Fibroblast of pulmonary artery (primary cell): ENCODE measurements at regions not wholly inside any gene's neighbourhood (a gene's known extent, or its start where the extent isn't known, plus 50 kb on each side); places are given as distances from the start of the nearest gene placed in this dataset.
"Not testable (repeated sequence)": the region's sequence is repeated elsewhere in the genome, so short reads cannot be mapped to it uniquely, and the experiment has no call there.

Source experiments
- DNase-seq: peaks from one replicate; pipeline ENCODE4 v3.0.0-alpha.2; 2010; ENCODE audit warnings: low read depth
- H3K4me3 ChIP-seq: replicated peaks from 2 replicates; pipeline ENCODE4 v1.5.1; 2011; ENCODE audit warnings: low read depth, mild to moderate bottlenecking, control low read depth, low read length, moderate library complexity
- CTCF ChIP-seq: IDR thresholded peaks from 2 replicates; pipeline ENCODE4 v1.5.1; 2011; ENCODE audit warnings: mild to moderate bottlenecking, control low read depth, low read length, inconsistent platforms; ENCODE audit errors: missing control alignments

DNA sequence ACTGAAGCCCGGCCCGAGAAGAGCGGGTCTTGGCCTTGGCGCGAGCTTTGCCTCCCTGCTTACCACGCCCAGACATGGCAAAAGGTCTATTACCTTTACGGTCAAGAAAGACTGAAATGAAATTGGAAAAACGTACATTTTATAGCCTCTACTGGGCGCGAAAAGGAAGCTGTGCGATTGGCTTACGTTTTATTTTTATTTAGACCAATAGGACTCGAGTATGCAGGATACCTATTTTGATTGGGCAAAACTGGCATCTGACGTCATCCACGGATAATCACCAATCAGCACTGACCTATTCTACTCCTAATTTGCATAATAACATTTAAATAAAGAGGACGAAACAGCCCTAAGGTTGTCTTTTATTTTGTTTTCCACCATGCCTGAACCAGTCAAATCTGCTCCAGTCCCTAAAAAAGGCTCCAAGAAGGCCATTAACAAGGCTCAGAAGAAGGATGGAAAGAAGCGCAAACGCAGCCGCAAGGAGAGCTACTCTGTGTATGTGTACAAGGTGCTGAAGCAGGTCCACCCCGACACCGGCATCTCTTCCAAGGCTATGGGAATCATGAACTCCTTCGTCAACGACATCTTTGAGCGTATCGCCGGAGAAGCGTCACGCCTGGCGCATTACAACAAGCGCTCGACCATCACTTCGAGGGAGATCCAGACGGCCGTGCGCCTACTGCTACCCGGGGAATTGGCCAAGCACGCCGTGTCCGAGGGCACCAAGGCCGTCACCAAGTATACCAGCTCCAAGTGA is 97.4 kb downstream of the OR2B2 start:
- no peak for TF ChIP-seq CTCF
- DNase-seq = peak; percentile 98
- peak overlapping the region; percentile 54 for H3K4me3 ChIP-seq

GRCh38 chr6:27814415-27814664 is 97.9 kb downstream of the OR2B2 start:
- DNase-seq = not testable (repeated sequence)
- peak overlapping the region; percentile 54 for H3K4me3 ChIP-seq

GRCh38 chr6:27812805-27813492 is 99.2 kb downstream of the OR2B2 start:
- TF ChIP-seq CTCF = no peak
- no peak for DNase-seq
- no peak overlapping the region for H3K4me3 ChIP-seq

DNA sequence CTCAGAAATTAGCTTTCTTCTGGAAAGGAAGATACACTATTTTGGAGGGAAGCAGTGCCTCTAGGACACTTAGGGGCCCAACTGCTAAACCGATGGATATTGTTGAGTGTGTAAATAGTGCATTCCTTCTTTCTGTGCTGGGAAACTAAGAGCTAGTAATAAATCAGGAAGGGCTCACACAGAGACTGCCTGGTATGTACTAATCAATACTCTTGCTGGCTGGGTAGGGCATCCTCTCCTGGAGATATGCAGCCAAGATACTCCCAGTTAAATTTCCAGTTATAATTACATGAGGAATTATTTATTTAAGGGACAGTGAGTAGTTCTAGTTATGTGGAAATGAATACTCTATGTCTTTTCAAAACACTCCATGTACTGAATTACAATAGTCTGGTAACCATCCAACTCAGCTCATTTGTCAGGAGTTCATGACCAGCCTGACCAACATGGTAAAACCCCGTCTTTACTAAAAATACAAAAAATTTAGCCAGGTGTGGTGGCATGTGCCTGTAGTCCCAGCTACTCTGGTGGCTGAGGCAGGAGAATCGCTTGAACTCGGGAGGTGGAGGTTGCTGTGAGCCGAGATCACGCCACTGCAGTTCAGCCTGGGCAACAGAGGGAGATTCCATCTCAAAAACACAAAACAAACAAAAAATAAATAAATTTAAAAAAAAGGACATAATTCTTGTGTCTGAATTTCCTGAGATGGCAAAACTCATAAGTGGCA is 100.0 kb downstream of the OR2B2 start:
- no peak overlapping the region for H3K4me3 ChIP-seq
- TF ChIP-seq CTCF = no peak
- no peak for DNase-seq

GRCh38 chr6:27811451-27811772 is 100.8 kb downstream of the OR2B2 start:
- TF ChIP-seq CTCF = no peak
- H3K4me3 ChIP-seq = peak overlapping the region; percentile 80

GRCh38 chr6:27810768-27811450 is 101.3 kb downstream of the OR2B2 start:
- TF ChIP-seq CTCF = no peak
- peak overlapping the region; percentile 80 for H3K4me3 ChIP-seq
- DNase-seq = no peak

More at GRCh38 chr6:27811451-27811772, 100.8 kb downstream of the OR2B2 start:
- no peak for DNase-seq

- peak; percentile 11 for TF ChIP-seq CTCF
- peak overlapping the region; percentile 80 for H3K4me3 ChIP-seq
- peak; percentile 99 for DNase-seq
Observed at GRCh38 chr6:27809939-27810767, 102.0 kb downstream of the OR2B2 start.
